GM12801 (cell line): ENCODE measurements at regions not wholly inside any gene's neighbourhood (a gene's known extent, or its start where the extent isn't known, plus 50 kb on each side); places are given as distances from the start of the nearest gene placed in this dataset.

ENCODE experiments used
- CTCF ChIP-seq: IDR thresholded peaks from one replicate; pipeline ENCODE4 v1.5.1; 2011; ENCODE audit warnings: control low read depth; ENCODE audit not compliant: insufficient read length; ENCODE audit errors: extremely low read depth

GRCh38 chr5:61604076-61605025 is 272.3 kb downstream of the ZSWIM6 start:
- TF ChIP-seq CTCF = no peak

- no peak for TF ChIP-seq CTCF
Observed at GRCh38 chr5:61609840-61610677, 278.0 kb downstream of the ZSWIM6 start.

GRCh38 chr5:61610678-61611024 is 278.6 kb downstream of the ZSWIM6 start:
- TF ChIP-seq CTCF = no peak

- no peak for TF ChIP-seq CTCF
Observed at GRCh38 chr5:61612431-61612830, 280.4 kb downstream of the ZSWIM6 start.

GRCh38 chr5:61613679-61614078 is 281.6 kb downstream of the ZSWIM6 start:
- no peak for TF ChIP-seq CTCF

GRCh38 chr5:61614606-61615005 is 282.5 kb downstream of the ZSWIM6 start:
- TF ChIP-seq CTCF = no peak

- no peak for TF ChIP-seq CTCF
Observed at GRCh38 chr5:61617039-61617438, 285.0 kb downstream of the ZSWIM6 start.
